GM20000 (cell line): ENCODE measurements at regions not wholly inside any gene's neighbourhood (a gene's known extent, or its start where the extent isn't known, plus 50 kb on each side); places are given as distances from the start of the nearest gene placed in this dataset.

Experiments used
- DNase-seq: peaks from one replicate; pipeline ENCODE4 v3.0.0; 2012; ENCODE audit warnings: low spot score
- CTCF ChIP-seq: IDR thresholded peaks from 2 replicates; pipeline ENCODE4 v1.5.1; 2012; ENCODE audit warnings: mild to moderate bottlenecking, control low read depth; ENCODE audit errors: extremely low read depth, missing control alignments

DNA sequence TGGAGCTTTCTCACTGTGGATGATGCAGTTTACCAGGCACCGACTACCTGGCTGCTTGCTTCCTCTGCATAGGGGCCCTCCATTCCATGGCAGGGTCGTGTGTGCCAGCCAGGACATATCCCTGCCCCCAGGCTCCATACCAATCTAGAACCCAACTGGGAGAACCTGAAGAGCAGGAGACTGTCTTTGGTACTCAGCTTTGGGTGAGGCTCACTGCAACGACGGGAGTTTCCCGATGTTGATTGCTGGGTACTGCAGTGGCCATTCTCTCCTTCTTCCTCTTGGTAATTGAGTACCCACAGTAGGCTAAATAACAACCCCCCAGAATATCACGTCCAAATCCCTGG is 133.3 kb upstream of the SERTAD2 start:
- DNase-seq, result no peak
- no peak for TF ChIP-seq CTCF

GRCh38 chr2:64787698-64788097 is 134.0 kb upstream of the SERTAD2 start:
- no peak for TF ChIP-seq CTCF
- no peak for DNase-seq

GRCh38 chr2:64789466-64790320 is 136.0 kb upstream of the SERTAD2 start:
- DNase-seq, result no peak
- TF ChIP-seq CTCF, result no peak

DNA sequence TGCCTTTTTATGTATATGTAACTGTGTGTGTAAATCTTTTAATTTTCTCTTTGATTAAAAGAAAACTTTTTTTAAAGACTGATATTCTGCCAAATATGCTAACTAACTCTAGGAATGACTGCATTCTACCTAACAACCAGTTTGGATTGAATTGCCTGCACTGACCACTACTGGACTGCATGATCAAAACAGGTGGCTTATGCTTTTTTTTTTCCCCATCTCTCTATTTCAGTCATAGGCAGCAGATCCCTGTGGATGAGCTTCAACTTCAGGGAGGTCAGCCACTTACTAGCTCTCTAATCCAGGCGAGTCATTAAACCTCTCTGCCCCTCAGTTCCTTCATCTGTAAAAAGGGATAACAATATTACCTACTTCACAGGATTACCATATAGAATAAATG is 138.6 kb upstream of the SERTAD2 start:
- no peak for DNase-seq
- TF ChIP-seq CTCF, result no peak

- TF ChIP-seq CTCF, result no peak
Observed at GRCh38 chr2:64792995-64793639, 139.4 kb upstream of the SERTAD2 start.

GRCh38 chr2:64793701-64794100 is 140.0 kb upstream of the SERTAD2 start:
- no peak for DNase-seq
- no peak for TF ChIP-seq CTCF

More at GRCh38 chr2:64792995-64793639, 139.4 kb upstream of the SERTAD2 start:
- DNase-seq, result no peak

DNA sequence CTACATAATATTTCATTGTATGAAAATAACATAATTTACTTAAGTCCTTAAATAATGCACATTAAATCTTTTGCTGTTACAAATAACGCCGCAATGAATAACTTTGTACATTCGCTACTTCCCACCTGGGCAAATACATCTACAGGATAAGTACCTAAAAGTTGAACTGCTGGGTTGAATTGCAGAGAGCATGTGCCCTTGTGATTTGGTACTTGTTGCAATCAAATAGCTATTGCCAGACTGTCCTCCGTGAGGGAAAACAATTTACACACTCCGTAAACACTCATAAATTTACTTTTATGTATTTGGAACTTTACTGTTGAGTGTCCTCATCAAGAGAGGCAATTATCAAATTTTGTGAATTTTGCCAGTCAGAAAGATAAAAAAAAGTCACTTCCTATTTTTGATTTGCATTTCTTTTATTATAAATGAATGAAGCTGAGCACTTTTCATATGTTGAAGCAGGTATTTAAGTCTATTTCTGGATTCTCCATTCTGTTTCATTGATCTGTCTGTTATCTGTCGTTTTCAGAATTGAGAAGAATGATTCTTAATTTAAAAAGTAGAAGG is 140.8 kb upstream of the SERTAD2 start:
- no peak for TF ChIP-seq CTCF
- no peak for DNase-seq
